SK-N-SH treated with all-trans-retinoic acid at 6 μM for 48 hours (cell line): ENCODE measurements at regions not wholly inside any gene's neighbourhood (a gene's known extent, or its start where the extent isn't known, plus 50 kb on each side); places are given as distances from the start of the nearest gene placed in this dataset.

Experiments
- ATAC-seq: fragments of 200-7000 bp; cut with Tn5 transposase; 3 replicates; pipeline ENCODE4 v1.9.1; 2020; ENCODE audit warnings: mild to moderate bottlenecking, moderate library complexity
- ARNTL ChIP-seq: fragments of 450-650 bp; formaldehyde crosslinking; IDR thresholded peaks from 2 replicates; pipeline ENCODE4 v1.5.0; 2020; ENCODE audit warnings: low read depth, mild to moderate bottlenecking, moderate library complexity, borderline replicate concordance
- BACH2 ChIP-seq: fragments of 250-450 bp; sonication (Bioruptor Pico); IDR thresholded peaks from 2 replicates; pipeline ENCODE4 v1.9.0; 2021; ENCODE audit warnings: mild to moderate bottlenecking, borderline replicate concordance
- CSDC2 ChIP-seq: fragments of 250-450 bp; sonication (Bioruptor Pico); IDR thresholded peaks from 2 replicates; pipeline ENCODE4 v1.5.0; 2020; ENCODE audit warnings: mild to moderate bottlenecking, moderate library complexity
- ISL1 ChIP-seq: fragments of 250-450 bp; sonication (Bioruptor Pico); IDR thresholded peaks from 2 replicates; pipeline ENCODE4 v2.1.2; 2022; ENCODE audit warnings: mild to moderate bottlenecking, moderate library complexity
- OSR1 ChIP-seq: fragments of 250-450 bp; sonication (Bioruptor Pico); IDR thresholded peaks from 2 replicates; pipeline ENCODE4 v1.8.0; 2022; ENCODE audit warnings: moderate library complexity, mild to moderate bottlenecking, inconsistent platforms
- PPARA ChIP-seq: fragments of 250-450 bp; sonication (Bioruptor Pico); IDR thresholded peaks from 2 replicates; pipeline ENCODE4 v1.5.0; 2020; ENCODE audit warnings: mild to moderate bottlenecking, borderline replicate concordance
- RARB ChIP-seq: fragments of 250-450 bp; sonication (Bioruptor Pico); IDR thresholded peaks from 2 replicates; pipeline ENCODE4 v1.8.0; 2021; ENCODE audit warnings: mild to moderate bottlenecking, moderate library complexity
- SNAI2 ChIP-seq: fragments of 250-450 bp; sonication (Bioruptor Pico); IDR thresholded peaks from 2 replicates; pipeline ENCODE4 v1.5.0; 2020; ENCODE audit warnings: mild to moderate bottlenecking, moderate library complexity
- TCF4 ChIP-seq: fragments of 250-450 bp; sonication (Bioruptor Pico); IDR thresholded peaks from 2 replicates; pipeline ENCODE4 v1.8.0; 2021; ENCODE audit warnings: mild to moderate bottlenecking, moderate library complexity, borderline replicate concordance
- TSHZ2 ChIP-seq: fragments of 250-450 bp; sonication (Bioruptor Pico); IDR thresholded peaks from 2 replicates; pipeline ENCODE4 v1.5.0; 2020; ENCODE audit warnings: mild to moderate bottlenecking, moderate library complexity
- ZC3H10 ChIP-seq: fragments of 250-450 bp; sonication (Bioruptor Pico); IDR thresholded peaks from 2 replicates; pipeline ENCODE4 v1.5.1; 2021; ENCODE audit warnings: mild to moderate bottlenecking, moderate library complexity
- ZNF565 ChIP-seq: fragments of 450-650 bp; formaldehyde crosslinking; conservative IDR thresholded peaks from 2 replicates; pipeline ENCODE4 v1.5.0; 2020; ENCODE audit warnings: low read depth, mild to moderate bottlenecking, moderate library complexity
- ZNF70 ChIP-seq: fragments of 450-650 bp; formaldehyde crosslinking; IDR thresholded peaks from 2 replicates; pipeline ENCODE4 v1.5.0; 2020; ENCODE audit warnings: mild to moderate bottlenecking, moderate library complexity
- ZNF8 ChIP-seq: fragments of 450-650 bp; formaldehyde crosslinking; IDR thresholded peaks from 2 replicates; pipeline ENCODE4 v1.5.0; 2020; ENCODE audit warnings: mild to moderate bottlenecking, moderate library complexity
- TF ChIP-seq, protein P1 (sequence below): fragments of 250-450 bp; sonication (Bioruptor Pico); IDR thresholded peaks from 2 replicates; pipeline ENCODE4 v1.8.0; 2020; ENCODE audit warnings: mild to moderate bottlenecking, moderate library complexity, borderline replicate concordance
- TF ChIP-seq, protein P2 (sequence below): fragments of 250-450 bp; sonication (Bioruptor Pico); IDR thresholded peaks from 2 replicates; pipeline ENCODE4 v1.5.1; 2020; ENCODE audit warnings: low read depth, mild to moderate bottlenecking, moderate library complexity
- TF ChIP-seq, protein P3 (sequence below): fragments of 250-450 bp; sonication (Bioruptor Pico); IDR thresholded peaks from 2 replicates; pipeline ENCODE4 v1.8.0; 2021; ENCODE audit warnings: low read depth, mild to moderate bottlenecking, moderate library complexity, borderline replicate concordance

- no peak for ATAC-seq
- no peak for TF ChIP-seq SNAI2
- TF ChIP-seq, protein P1, sequence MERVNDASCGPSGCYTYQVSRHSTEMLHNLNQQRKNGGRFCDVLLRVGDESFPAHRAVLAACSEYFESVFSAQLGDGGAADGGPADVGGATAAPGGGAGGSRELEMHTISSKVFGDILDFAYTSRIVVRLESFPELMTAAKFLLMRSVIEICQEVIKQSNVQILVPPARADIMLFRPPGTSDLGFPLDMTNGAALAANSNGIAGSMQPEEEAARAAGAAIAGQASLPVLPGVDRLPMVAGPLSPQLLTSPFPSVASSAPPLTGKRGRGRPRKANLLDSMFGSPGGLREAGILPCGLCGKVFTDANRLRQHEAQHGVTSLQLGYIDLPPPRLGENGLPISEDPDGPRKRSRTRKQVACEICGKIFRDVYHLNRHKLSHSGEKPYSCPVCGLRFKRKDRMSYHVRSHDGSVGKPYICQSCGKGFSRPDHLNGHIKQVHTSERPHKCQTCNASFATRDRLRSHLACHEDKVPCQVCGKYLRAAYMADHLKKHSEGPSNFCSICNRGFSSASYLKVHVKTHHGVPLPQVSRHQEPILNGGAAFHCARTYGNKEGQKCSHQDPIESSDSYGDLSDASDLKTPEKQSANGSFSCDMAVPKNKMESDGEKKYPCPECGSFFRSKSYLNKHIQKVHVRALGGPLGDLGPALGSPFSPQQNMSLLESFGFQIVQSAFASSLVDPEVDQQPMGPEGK, result no peak
- TF ChIP-seq ARNTL (CRISPR knock-in tag), result no peak
Measured at GRCh38 chr12:62129291-62129690, 130.9 kb upstream of the USP15 start.

GRCh38 chr12:62130402-62130801 is 129.8 kb upstream of the USP15 start:
- TF ChIP-seq ARNTL (CRISPR knock-in tag) (no peak), BACH2 (CRISPR knock-in tag) (no peak), CSDC2 (no peak), RARB (CRISPR knock-in tag) (no peak), ZNF8 (CRISPR knock-in tag) (no peak), ZNF565 (CRISPR knock-in tag) (no peak), ZNF70 (CRISPR knock-in tag) (no peak), ISL1 (CRISPR knock-in tag) (no peak), TCF4 (CRISPR knock-in tag) (no peak), ZC3H10 (CRISPR knock-in tag) (no peak), OSR1 (CRISPR knock-in tag) (no peak), TSHZ2 (CRISPR knock-in tag) (no peak), PPARA (CRISPR knock-in tag) (no peak)
- TF ChIP-seq, protein P2, sequence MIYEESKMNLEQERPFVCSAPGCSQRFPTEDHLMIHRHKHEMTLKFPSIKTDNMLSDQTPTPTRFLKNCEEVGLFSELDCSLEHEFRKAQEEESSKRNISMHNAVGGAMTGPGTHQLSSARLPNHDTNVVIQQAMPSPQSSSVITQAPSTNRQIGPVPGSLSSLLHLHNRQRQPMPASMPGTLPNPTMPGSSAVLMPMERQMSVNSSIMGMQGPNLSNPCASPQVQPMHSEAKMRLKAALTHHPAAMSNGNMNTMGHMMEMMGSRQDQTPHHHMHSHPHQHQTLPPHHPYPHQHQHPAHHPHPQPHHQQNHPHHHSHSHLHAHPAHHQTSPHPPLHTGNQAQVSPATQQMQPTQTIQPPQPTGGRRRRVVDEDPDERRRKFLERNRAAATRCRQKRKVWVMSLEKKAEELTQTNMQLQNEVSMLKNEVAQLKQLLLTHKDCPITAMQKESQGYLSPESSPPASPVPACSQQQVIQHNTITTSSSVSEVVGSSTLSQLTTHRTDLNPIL, result no peak
- TF ChIP-seq, protein P1, result no peak
- TF ChIP-seq, protein P3, sequence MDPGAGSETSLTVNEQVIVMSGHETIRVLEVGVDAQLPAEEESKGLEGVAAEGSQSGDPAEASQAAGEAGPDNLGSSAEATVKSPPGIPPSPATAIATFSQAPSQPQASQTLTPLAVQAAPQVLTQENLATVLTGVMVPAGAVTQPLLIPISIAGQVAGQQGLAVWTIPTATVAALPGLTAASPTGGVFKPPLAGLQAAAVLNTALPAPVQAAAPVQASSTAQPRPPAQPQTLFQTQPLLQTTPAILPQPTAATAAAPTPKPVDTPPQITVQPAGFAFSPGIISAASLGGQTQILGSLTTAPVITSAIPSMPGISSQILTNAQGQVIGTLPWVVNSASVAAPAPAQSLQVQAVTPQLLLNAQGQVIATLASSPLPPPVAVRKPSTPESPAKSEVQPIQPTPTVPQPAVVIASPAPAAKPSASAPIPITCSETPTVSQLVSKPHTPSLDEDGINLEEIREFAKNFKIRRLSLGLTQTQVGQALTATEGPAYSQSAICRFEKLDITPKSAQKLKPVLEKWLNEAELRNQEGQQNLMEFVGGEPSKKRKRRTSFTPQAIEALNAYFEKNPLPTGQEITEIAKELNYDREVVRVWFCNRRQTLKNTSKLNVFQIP, result no peak
- ATAC-seq, result no peak

DNA sequence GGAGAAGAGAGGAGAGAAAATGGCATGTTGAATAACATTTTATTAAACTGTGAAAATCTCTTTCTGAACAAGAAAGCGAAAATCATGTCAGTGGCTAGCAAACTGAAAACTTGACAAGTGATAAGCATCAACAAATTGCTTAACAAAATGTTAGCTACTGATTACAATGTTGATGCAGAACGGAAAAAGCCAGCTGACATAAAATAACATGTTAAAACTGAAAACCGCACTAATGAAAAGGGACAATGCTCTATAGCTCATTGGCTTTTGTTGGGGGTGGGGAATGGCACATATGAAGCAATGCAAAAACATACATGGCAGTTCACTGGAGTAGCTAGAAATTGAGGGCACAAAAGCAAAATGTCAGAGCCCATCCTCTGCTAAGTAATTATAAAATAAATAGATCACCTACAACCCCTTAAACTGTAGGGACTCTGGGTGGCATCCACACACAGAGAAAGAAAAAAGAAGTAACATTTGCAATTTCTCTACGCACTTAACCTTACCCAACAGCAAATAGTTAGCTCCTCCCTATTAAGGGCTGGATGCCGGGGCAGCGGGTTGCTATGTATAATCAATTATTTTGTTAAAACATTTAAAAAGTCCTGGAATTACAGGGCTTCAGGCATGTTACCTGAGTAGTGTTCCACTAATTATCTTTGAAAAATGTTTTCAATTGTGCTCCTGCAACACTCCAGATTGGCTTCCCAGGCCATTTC is 129.2 kb upstream of the USP15 start:
- TF ChIP-seq ZNF8 (CRISPR knock-in tag), result no peak
- TF ChIP-seq, protein P2, result no peak
- no peak for ATAC-seq

GRCh38 chr12:62133440-62133839 is 126.8 kb upstream of the USP15 start:
- ATAC-seq, result no peak
- TF ChIP-seq PPARA (CRISPR knock-in tag), result no peak
